H1 (cell line): ENCODE measurements at regions not wholly inside any gene's neighbourhood (a gene's known extent, or its start where the extent isn't known, plus 50 kb on each side); places are given as distances from the start of the nearest gene placed in this dataset.

Source experiments
- ASH2L ChIP-seq: fragments of 200-600, 300-600 bp; sonication (generic); IDR thresholded peaks from one replicate; pipeline ENCODE4 v1.7.1; 2017; ENCODE audit warnings: low read length
- JUND ChIP-seq: IDR thresholded peaks from 2 replicates; pipeline ENCODE4 v1.6.1; 2011; ENCODE audit warnings: mild to moderate bottlenecking, improper control_type of control experiment, low read length
- KDM5A ChIP-seq: fragments of 200-600 bp; IDR thresholded peaks from 2 replicates; pipeline ENCODE4 v1.7.1; 2012; ENCODE audit warnings: mild to moderate bottlenecking, low read length, inconsistent platforms, mixed read lengths
- RXRA ChIP-seq: IDR thresholded peaks from 2 replicates; pipeline ENCODE4 v1.6.1; 2011; ENCODE audit warnings: low read depth, mild to moderate bottlenecking, low read length, moderate library complexity; ENCODE audit not compliant: insufficient read depth
- SIN3A ChIP-seq, 2 experiments: IDR thresholded peaks in 1 of 2; conservative IDR thresholded peaks in 1 of 2; 2 replicates each; pipeline ENCODE4 v1.6.1; 2011 to 2012; ENCODE audit warnings: low read length in 2 of 2, improper control_type of control experiment in 1 of 2, low read depth in 1 of 2, mild to moderate bottlenecking in 1 of 2
- SP4 ChIP-seq: IDR thresholded peaks from 2 replicates; pipeline ENCODE4 v1.6.1; 2012; ENCODE audit warnings: low read length, inconsistent platforms
- TAF7 ChIP-seq: optimal IDR thresholded peaks from 2 replicates; pipeline ENCODE3; 2011; ENCODE audit warnings: low read depth, mild to moderate bottlenecking, inconsistent platforms, low read length, moderate library complexity, borderline replicate concordance

DNA sequence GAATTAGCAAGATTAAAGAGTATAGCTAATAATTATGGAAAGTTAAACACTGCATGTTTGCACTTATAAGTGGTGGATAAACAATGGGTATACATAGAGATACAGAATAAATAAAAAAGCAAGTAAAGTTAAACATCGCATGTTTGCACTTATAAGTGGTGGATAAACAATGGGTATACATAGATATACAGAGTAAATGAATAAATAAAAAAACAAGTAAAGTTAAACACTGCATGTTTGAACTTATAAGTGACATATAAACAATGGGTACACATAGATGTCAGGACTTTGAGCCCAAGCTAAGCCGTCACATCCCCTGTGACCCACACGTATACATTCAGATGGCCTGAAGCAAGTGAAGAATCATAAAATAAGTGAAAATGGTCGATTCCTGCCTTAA is 1533.3 kb upstream of the SPRY2 start (continued):
- no peak for TF ChIP-seq TAF7
- TF ChIP-seq SIN3A (conservative IDR thresholded peaks at IDR 0.05 in 1 of 2, IDR thresholded peaks at IDR 0.05 in 1 of 2; ENCODE audit: low read depth in 1 of 2, low read length in 2 of 2) = no peak
- TF ChIP-seq ASH2L = no peak
- no peak for TF ChIP-seq RXRA
- no peak for TF ChIP-seq KDM5A
- TF ChIP-seq JUND = no peak
- no peak for TF ChIP-seq SP4
